ENCODE measurements at regions not wholly inside any gene's neighbourhood (a gene's known extent, or its start where the extent isn't known, plus 50 kb on each side); places are given as distances from the start of the nearest gene placed in this dataset.

- H3K4me3 ChIP-seq (ENCODE audit: low read depth, low read length), result no peak overlapping the region
- DNase-seq (ENCODE audit: low read depth), result peak; percentile 76
- TF ChIP-seq MAX (IDR thresholded peaks at IDR 0.05; ENCODE audit: low read depth, low read length), result no peak
- peak; percentile 73 for TF ChIP-seq MYC (IDR thresholded peaks at IDR 0.05; ENCODE audit: low read depth, low read length)
These were observed 508.8 kb downstream of the C4orf33 start for GRCh38 chr4:129604632-129605255.

- no peak for DNase-seq (ENCODE audit: low read depth)
- no peak overlapping the region for H3K4me3 ChIP-seq (ENCODE audit: low read depth, low read length)
- no peak for TF ChIP-seq MAX (IDR thresholded peaks at IDR 0.05; ENCODE audit: low read depth, low read length)
- no peak for TF ChIP-seq MYC (IDR thresholded peaks at IDR 0.05; ENCODE audit: low read depth, low read length)
- no peak for TF ChIP-seq POLR2A (IDR thresholded peaks at IDR 0.05; ENCODE audit: extremely low read depth, insufficient read length)
- TF ChIP-seq CTCF (IDR thresholded peaks at IDR 0.05; ENCODE audit: low read depth, low read length), result no peak
These were observed 518.7 kb downstream of the C4orf33 start for GRCh38 chr4:129614611-129615010.

- no peak for TF ChIP-seq POLR2A (IDR thresholded peaks at IDR 0.05; ENCODE audit: extremely low read depth, insufficient read length)
- TF ChIP-seq MYC (IDR thresholded peaks at IDR 0.05; ENCODE audit: low read depth, low read length), result no peak
- TF ChIP-seq CTCF (IDR thresholded peaks at IDR 0.05; ENCODE audit: low read depth, low read length), result no peak
- TF ChIP-seq MAX (IDR thresholded peaks at IDR 0.05; ENCODE audit: low read depth, low read length), result no peak
- peak; percentile 46 for DNase-seq (ENCODE audit: low read depth)
These were observed 526.6 kb downstream of the C4orf33 start for GRCh38 chr4:129622566-129622965.

GRCh38 chr4:129623233-129623875 is 527.4 kb downstream of the C4orf33 start:
- TF ChIP-seq MAX (IDR thresholded peaks at IDR 0.05; ENCODE audit: low read depth, low read length) (peak; percentile 68), MYC (IDR thresholded peaks at IDR 0.05; ENCODE audit: low read depth, low read length) (peak; percentile 82), CTCF (IDR thresholded peaks at IDR 0.05; ENCODE audit: low read depth, low read length) (no peak), POLR2A (IDR thresholded peaks at IDR 0.05; ENCODE audit: extremely low read depth, insufficient read length) (peak; percentile 34)
- H3K4me3 ChIP-seq (ENCODE audit: low read depth, low read length), result no peak overlapping the region
- DNase-seq (ENCODE audit: low read depth), result peak; percentile 96

More at GRCh38 chr4:129622566-129622965, 526.6 kb downstream of the C4orf33 start:
- H3K4me3 ChIP-seq (ENCODE audit: low read depth, low read length), result no peak overlapping the region

GRCh38 chr4:129641179-129641578 is 545.2 kb downstream of the C4orf33 start:
- peak; percentile 71 for DNase-seq (ENCODE audit: low read depth)
- TF ChIP-seq MYC (IDR thresholded peaks at IDR 0.05; ENCODE audit: low read depth, low read length), result no peak
- TF ChIP-seq CTCF (IDR thresholded peaks at IDR 0.05; ENCODE audit: low read depth, low read length), result peak; percentile 58
- no peak overlapping the region for H3K4me3 ChIP-seq (ENCODE audit: low read depth, low read length)

- H3K4me3 ChIP-seq (ENCODE audit: low read depth, low read length), result no peak overlapping the region
- no peak for DNase-seq (ENCODE audit: low read depth)
- TF ChIP-seq MAX (IDR thresholded peaks at IDR 0.05; ENCODE audit: low read depth, low read length) (no peak), POLR2A (IDR thresholded peaks at IDR 0.05; ENCODE audit: extremely low read depth, insufficient read length) (no peak), MYC (IDR thresholded peaks at IDR 0.05; ENCODE audit: low read depth, low read length) (no peak), CTCF (IDR thresholded peaks at IDR 0.05; ENCODE audit: low read depth, low read length) (no peak)
These were observed 549.5 kb downstream of the C4orf33 start for GRCh38 chr4:129645461-129645860.
